NCI-H2107 (cell line): ENCODE measurements at regions not wholly inside any gene's neighbourhood (a gene's known extent, or its start where the extent isn't known, plus 50 kb on each side); places are given as distances from the start of the nearest gene placed in this dataset.
"Not testable (repeated sequence)": the region's sequence is repeated elsewhere in the genome, so short reads cannot be mapped to it uniquely, and the experiment has no call there.

Experiments used
- DNase-seq: peaks from one replicate; lab custom pipeline; 2025; lab: John Stamatoyannopoulos, UW

DNA sequence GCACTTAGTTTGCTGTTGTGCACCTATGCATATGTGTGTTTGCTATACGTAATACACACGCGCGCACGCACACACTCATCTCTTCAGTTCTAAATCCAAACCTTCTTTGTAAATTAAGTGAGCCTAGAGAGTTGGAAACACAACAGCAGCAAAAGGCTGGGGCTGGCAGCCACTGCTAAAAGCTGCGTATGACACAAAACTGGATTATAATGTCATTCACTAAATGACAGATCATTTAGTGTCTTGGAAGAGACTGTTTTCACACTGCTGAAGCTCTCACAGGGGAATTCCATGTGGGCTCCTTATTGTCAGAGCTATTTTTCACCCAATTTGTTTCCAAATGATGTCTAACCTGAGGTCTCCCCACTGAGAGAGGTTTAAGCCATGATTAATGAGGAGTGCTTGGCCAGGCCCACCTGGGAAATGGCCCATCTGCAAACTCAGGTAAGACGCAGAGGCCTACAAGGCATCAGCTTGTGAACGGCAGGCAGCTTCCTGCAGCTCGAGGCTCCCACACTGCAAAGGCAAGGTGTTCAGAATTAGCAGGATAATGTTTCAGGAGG, 94.2 kb downstream of the OLIG3 start:
- no peak for DNase-seq

- DNase-seq, result no peak
Observed at GRCh38 chr6:137395316-137395715, 98.9 kb downstream of the OLIG3 start.

DNA sequence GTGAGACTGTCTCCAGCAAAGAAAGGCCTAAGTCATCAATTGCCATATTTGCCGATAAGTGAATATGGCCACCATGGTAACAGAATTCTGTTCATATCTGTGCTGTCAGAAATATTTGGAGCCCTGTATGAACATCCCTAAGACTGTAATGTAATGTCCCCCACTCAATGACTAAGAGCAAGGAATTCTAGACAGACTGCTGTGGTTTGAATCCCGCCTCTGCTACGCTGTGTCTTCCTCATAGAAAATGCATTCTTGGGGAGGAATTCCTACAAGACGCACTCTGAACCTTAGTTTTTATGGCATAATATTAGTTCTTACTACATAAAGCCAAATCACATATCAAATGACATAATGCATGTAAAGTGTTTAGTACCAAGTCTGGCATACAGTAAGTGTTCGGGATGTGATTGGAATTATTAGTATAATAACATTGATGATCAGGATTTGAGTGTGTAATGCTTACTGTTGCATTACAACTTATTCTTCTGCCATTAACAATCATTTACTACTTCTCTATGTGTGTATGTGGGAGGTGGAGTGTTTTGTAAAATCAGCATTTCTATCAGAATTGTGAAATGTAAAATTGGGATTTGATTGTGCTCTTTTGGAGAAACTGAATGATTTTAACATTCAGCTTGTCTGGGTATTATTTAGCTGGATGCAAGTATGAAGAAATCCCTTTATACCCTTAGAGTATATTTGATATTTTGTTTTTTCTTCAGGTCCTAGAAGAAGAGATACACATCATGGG, 103.0 kb downstream of the OLIG3 start:
- no peak for DNase-seq

GRCh38 chr6:137390334-137390733, 103.9 kb downstream of the OLIG3 start:
- no peak for DNase-seq

DNA sequence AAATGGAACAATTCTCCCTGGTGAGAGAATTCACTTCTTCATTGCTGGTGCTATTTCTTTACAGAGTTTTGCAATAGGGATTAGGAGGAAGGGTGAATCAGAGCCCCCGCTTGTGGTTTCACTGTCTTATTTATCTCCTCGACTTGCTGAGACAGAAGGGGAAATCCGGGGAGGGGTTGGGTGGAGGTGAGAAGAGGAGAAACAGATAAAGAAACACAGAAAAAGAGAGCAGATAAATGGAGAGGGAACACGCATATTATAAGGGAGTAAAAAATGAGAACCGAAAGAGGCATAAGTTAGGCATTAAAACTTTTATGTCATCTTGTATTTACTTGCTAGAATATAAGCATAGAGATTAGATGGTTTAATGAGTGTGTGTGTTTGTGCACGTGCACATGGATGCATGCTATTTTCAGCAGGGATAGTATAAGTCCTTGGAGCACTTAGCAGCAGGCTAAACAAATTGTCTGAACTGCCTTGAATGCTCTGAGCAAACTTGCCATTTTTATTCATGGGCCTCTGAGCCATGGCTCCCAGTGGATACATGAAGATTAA, 105.0 kb downstream of the OLIG3 start:
- DNase-seq, result no peak

- no peak for DNase-seq
Observed at GRCh38 chr6:137387096-137387764, 107.0 kb downstream of the OLIG3 start.

DNA sequence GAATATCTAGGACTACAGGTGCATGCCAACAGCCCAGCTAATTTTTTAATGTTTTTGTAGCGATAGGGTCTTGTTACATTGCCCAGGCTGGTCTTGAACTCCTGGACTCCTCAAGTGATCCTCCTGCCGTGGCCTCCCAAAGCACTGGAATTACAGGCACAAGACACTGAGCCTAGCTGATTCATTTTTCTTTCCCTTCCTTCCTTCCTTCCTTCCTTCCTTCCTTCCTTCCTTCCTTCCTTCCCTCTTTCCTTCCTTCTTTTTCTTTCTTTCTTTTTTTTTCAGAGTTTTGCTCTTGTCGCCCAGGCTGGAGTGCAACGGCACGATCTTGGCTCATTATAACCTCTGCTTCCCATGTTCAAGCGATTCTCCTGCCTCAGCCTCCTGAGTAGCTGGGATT, 110.9 kb downstream of the OLIG3 start:
- not testable (repeated sequence) for DNase-seq

DNA sequence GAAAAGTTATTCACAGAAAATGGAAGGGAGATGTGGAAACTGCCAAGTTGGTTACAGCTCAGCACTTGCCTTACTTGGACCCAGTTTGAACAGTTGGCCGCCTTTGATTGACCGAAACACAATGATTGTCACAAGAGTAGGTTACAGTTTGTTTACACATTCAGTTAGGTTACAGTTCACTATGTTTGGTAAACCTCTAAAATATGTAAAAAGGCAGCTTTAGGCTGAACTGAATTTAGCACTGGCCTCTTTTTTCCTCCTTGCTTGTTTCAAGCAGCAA, 116.2 kb downstream of the OLIG3 start:
- no peak for DNase-seq

DNA sequence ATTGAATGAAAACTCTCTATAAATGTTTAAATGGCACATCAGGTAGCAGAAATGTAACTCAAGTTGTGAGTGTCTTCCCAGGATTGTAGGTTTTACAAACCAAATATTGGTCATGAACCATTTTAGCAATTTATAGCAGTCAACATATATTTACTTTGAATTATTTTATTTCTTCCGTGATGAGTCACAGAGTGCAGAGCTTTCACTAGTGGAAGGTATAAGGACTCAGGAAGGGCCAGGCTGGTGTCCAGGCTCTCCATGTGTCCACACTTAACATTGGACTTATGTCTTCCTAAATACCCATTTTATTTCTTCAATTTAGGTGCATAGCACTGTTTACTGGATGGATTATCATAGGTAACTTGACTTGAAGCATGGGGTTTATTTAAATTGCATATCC, 120.9 kb downstream of the OLIG3 start:
- DNase-seq, result no peak

DNA sequence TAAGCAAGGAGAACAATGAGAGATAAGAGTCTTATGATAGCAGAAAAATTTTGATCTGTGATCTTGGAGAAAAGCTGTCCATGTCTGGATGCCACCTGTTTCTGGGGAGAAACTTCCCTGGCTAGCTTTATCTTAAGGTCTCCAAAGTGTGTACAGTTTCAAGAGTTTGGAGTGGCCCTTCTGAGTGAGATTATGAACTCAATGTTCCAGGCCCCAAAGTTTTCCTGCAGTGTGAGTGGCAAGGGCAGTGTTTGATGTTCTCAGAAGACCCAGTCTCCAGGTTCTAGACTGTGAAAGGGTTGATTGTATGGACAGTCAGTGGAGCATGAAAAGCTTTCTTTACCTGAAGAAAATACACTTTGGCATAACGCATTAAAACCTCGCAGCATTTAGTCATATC, 121.7 kb downstream of the OLIG3 start:
- DNase-seq, result no peak

GRCh38 chr6:137371634-137372016, 122.6 kb downstream of the OLIG3 start:
- DNase-seq, result no peak

DNA sequence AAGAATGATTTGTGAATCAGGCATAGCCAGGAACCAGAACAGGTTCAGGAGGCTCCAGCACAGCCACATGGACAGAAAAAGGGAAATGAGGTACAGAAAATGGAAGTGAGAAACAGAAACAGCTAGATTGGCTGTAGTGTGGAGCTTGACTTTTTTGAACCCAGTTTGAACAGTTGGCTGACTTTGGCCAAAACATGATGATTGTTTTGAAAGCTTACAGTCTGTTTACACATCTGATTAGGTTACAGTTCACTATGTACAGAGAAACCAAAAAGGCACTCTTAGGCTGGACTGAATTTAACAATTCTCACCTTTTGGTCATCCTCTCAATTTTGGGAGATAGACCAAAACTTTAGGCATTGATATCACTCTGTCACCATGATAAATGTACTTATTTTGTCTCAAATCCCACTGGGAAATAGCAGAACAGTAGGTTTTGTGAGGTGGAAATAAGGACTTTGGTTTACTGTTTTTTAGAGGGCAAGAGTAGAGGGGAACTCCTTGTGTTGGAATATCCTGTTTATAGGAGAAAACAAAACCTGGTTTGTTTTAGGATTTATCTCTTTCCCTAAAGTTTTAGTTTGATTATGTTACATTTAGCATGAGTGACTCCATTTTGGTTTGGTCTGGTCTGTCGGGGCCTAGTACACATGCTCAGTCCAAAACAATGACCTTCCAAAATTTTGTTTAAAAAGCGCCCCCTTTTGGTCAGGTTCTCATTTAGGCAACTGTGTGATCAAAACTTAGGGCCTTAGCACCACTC, 123.1 kb downstream of the OLIG3 start:
- no peak for DNase-seq

DNA sequence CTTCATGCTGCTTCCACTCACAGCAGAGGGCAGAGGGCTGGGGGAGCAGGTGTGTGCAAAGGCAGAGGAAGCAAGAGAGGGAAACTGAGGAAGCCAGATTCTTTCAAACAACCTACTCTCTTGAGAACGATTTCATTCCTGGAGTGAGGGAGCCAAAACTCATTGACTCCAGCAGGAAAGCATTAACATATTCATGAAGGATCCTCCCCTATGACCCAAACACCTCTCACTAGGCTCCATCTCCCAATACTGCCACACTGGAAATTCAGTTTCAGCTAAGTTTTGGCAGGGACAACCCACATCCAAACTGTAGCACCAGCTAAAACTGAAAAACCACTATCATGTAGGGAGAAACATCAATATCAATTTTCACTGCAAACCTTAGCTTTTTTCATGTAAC, 125.1 kb downstream of the OLIG3 start:
- no peak for DNase-seq

GRCh38 chr6:137365707-137366437, 128.3 kb downstream of the OLIG3 start:
- no peak for DNase-seq

- no peak for DNase-seq
Observed at GRCh38 chr6:137363805-137364138, 130.4 kb downstream of the OLIG3 start.

DNA sequence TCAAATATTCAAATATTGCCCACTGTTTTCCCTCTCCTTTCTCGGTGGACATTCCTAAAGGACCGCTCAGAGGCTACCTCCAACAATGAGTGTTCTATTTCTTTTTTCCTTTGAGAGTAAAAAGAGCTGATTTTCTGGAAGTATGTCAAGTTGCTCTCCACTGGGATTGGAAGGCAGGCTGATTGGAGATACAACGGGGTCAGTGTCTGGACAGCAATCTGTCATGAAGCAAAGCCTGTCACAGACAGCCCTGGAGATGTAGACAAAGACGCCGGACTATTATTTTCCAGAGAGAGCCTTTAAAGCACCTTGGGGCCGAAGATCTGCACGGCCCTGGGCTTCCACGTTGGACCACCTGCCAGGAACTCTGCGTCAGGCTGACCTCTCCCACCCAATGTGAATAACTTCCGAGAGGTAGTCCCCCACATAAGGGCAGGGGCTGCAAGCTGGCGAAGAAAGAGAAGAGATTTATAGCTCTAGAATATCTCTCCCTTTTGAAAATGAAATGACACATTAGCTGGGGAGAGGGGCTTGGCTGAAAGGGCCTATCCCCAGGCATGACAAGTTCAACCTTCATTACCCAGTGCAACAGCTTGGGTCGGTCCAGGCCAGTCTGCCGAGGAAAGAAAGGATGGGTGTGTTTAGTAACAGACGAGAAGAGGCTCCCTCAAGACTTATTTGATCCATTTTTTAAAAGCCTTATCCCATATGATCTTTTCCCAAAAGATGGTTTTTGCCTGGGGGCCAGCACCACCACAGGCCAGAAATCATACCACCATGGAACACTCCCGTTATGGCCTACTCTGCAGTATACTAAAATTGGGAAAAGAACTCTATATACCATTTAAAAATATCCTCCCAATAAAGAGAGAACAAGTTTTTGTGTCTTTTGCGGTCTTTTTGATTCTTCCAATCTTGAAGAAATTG, 131.1 kb downstream of the OLIG3 start:
- DNase-seq, result no peak

- DNase-seq, result no peak
Observed at GRCh38 chr6:137361701-137362100, 132.5 kb downstream of the OLIG3 start.

DNA sequence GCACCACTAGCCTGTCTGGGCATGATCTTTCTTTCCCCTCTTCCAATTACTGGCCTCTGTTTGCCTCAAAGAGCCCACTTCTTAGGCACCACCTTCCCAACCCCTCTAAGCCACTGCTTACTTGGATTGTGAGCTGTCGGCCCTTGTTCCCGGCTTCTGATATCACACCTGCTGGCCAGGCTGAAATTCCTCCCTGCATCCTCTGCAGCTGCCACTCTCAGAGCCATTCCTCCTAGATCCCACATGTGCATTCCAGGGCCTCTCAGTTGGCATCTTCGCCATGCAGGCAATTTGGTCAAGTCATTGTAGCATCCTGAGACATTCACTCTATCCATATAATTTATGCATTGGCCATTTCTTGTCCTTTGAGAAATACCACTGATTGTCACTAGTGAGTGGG, 135.9 kb downstream of the OLIG3 start:
- no peak for DNase-seq

- no peak for DNase-seq
Observed at GRCh38 chr6:137357948-137358266, 136.3 kb downstream of the OLIG3 start.

DNA sequence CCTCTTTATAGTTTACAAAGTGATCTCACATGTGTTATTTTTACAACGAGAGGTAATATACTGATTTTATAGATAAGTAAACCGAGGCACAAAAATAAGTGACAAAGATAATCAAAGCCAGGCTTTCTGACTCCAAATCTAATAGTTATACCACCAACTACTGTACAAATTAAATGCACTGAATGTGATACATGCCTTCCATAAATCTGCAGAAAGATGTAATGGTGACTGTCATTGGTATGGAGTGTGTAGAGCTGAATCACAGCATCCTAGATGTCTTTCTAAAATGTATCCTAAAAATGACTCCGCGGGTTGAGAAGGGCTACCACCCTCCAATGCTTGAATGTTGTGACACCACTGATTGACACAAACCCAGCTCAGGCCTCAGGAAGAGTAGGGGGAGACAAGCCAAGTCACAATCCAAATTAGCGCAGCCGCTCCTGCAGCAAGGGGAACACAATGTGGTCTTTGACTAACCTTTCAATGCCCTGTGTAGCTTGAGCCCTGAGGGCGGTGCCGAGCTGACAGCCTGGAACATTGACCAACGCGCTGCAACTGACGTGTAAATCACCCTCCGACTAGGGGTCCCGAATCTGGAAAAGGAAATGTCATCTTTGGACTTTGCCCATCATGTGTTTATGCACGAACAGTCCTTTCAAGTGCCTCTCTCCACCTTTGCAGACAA, 136.8 kb downstream of the OLIG3 start:
- no peak for DNase-seq
